IPS-18a (cell line): ENCODE measurements at regions not wholly inside any gene's neighbourhood (a gene's known extent, or its start where the extent isn't known, plus 50 kb on each side); places are given as distances from the start of the nearest gene placed in this dataset.
"Not testable (repeated sequence)": the region's sequence is repeated elsewhere in the genome, so short reads cannot be mapped to it uniquely, and the experiment has no call there.

Experiments
- H3K27ac ChIP-seq: one replicate; pipeline ENCODE4 v1.5.1; 2013; ENCODE audit warnings: low read length
- H3K27me3 ChIP-seq: one replicate; pipeline ENCODE4 v1.6.1; 2013; ENCODE audit warnings: mild to moderate bottlenecking, low read length; ENCODE audit not compliant: control insufficient read depth, insufficient read depth
- H3K36me3 ChIP-seq: one replicate; pipeline ENCODE4 v1.6.1; 2013; ENCODE audit warnings: low read depth, low read length; ENCODE audit not compliant: control insufficient read depth
- H3K4me1 ChIP-seq: one replicate; pipeline ENCODE4 v1.6.1; 2013; ENCODE audit warnings: low read depth, low read length; ENCODE audit not compliant: control insufficient read depth
- H3K4me3 ChIP-seq: one replicate; pipeline ENCODE4 v1.5.1; 2013; ENCODE audit warnings: low read length
- H3K9ac ChIP-seq: one replicate; pipeline ENCODE4 v1.6.1; 2013; ENCODE audit warnings: mild to moderate bottlenecking, low read length, moderate library complexity
- H3K9me3 ChIP-seq: one replicate; pipeline ENCODE4 v1.6.1; 2013; ENCODE audit warnings: low read depth, low read length; ENCODE audit not compliant: control insufficient read depth

DNA sequence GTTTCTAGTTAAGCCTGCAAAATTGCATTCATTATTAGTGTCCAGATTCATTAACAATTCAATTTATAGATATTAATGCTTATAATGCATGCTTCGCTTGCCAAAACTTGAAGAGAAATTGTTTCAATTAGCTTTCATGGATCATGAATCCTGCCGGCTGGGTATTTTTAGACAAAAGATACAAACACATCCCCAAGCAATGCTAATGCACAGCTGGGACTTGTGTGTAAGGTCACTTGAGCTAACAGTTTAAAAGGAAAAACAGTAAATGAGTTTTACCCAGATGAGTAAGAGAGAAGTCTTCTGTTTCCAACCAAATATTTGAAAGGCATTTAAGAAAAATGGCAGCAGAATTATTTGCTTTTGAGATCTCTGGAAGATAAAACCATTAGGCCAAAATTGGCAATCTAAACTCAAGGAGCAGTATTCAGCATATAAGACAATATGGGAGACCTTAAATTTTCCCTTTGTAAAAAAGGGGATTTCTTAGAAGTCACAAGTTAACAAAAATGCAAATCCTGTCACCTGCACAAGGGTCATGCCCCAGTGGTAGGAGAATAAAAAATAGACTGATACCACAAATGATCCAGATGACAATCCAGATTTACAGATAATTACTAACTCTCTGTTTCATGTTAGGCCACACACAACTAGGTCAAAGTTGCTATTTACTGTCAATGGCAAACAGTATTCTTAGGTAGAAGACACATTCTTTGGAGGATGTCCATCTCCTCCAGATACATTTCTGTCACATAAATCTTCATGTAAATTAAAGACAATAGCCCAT, 418.4 kb upstream of the PMFBP1 start:
- Histone ChIP-seq H3K27ac (no peak overlapping the region), H3K27me3 (no peaks in the 10 kb centered on the region), H3K4me1 (peaks cover 3% of the 10 kb centered on the region), H3K9me3 (no peaks in the 10 kb centered on the region), H3K4me3 (no peak overlapping the region), H3K9ac (no peak overlapping the region), H3K36me3 (no peaks in the 10 kb centered on the region)

DNA sequence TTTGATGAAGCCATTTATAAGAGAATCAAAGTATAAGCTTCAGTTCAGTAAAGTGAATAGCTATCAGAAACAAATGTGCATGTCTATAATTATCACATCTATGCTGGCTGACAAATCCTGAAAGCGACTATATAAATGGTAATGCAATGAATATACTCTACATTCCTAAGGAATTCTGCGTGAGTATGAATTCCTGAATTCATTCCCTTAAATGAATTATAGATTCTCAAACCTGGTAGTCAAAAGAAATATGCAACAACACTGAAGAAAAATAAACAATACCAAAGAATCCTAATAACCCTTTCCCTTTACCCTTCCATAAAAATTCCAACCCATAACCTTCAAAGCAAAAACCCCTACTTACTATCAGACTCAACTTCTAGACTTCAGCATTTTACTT, 416.6 kb upstream of the PMFBP1 start:
- no peak overlapping the region for H3K9ac ChIP-seq
- peaks cover 3% of the 10 kb centered on the region for H3K4me1 ChIP-seq
- no peak overlapping the region for H3K4me3 ChIP-seq
- no peaks in the 10 kb centered on the region for H3K9me3 ChIP-seq
- no peaks in the 10 kb centered on the region for H3K27me3 ChIP-seq
- H3K27ac ChIP-seq, result no peak overlapping the region
- H3K36me3 ChIP-seq, result no peaks in the 10 kb centered on the region

- not testable (repeated sequence) for H3K36me3 ChIP-seq, H3K9me3 ChIP-seq, H3K9ac ChIP-seq, H3K27me3 ChIP-seq, H3K27ac ChIP-seq, H3K4me1 ChIP-seq, H3K4me3 ChIP-seq
Measured at GRCh38 chr16:72578061-72578460, 406.1 kb upstream of the PMFBP1 start.

GRCh38 chr16:72576189-72576588, 404.2 kb upstream of the PMFBP1 start:
- Histone ChIP-seq H3K27me3 (no peaks in the 10 kb centered on the region), H3K4me3 (no peak overlapping the region), H3K27ac (no peak overlapping the region), H3K9me3 (no peaks in the 10 kb centered on the region), H3K4me1 (no peaks in the 10 kb centered on the region), H3K36me3 (no peaks in the 10 kb centered on the region), H3K9ac (no peak overlapping the region)

DNA sequence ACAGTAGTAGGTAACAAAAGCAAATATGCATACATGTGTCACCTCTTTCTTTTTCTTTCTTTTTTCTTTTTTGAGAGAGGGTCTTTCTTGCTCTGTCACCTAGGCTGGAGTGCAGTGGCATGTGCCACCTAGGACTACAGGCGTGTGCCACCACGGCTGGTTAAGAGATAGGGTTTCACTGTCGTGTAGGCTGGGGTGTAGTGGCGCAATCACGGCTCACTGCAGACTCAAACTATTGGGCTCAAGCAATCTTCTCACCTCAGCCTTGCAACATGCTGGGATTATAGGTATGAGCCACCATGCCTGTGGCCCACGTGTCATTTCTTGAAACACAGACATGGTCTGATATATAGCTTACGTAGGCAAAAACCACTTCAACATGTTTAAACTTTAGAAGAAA, 397.7 kb upstream of the PMFBP1 start:
- peaks cover 6% of the 10 kb centered on the region for H3K4me1 ChIP-seq
- H3K27ac ChIP-seq, result no peak overlapping the region
- no peak overlapping the region for H3K4me3 ChIP-seq
- no peak overlapping the region for H3K9ac ChIP-seq
- H3K36me3 ChIP-seq, result no peaks in the 10 kb centered on the region
- H3K27me3 ChIP-seq, result no peaks in the 10 kb centered on the region
- no peaks in the 10 kb centered on the region for H3K9me3 ChIP-seq

- no peaks in the 10 kb centered on the region for H3K27me3 ChIP-seq
- no peak overlapping the region for H3K27ac ChIP-seq
- H3K36me3 ChIP-seq, result no peaks in the 10 kb centered on the region
- no peaks in the 10 kb centered on the region for H3K9me3 ChIP-seq
- H3K4me3 ChIP-seq, result no peak overlapping the region
- no peak overlapping the region for H3K9ac ChIP-seq
- peaks cover 6% of the 10 kb centered on the region for H3K4me1 ChIP-seq
Measured at GRCh38 chr16:72568502-72568901, 396.5 kb upstream of the PMFBP1 start.

GRCh38 chr16:72566174-72566573, 394.2 kb upstream of the PMFBP1 start:
- no peaks in the 10 kb centered on the region for H3K36me3 ChIP-seq
- H3K9ac ChIP-seq, result no peak overlapping the region
- peaks cover 6% of the 10 kb centered on the region for H3K4me1 ChIP-seq
- H3K27me3 ChIP-seq, result no peaks in the 10 kb centered on the region
- no peak overlapping the region for H3K27ac ChIP-seq
- H3K9me3 ChIP-seq, result no peaks in the 10 kb centered on the region
- no peak overlapping the region for H3K4me3 ChIP-seq

- Histone ChIP-seq H3K9ac (no peak overlapping the region), H3K4me3 (no peak overlapping the region), H3K27me3 (no peaks in the 10 kb centered on the region), H3K27ac (no peak overlapping the region), H3K9me3 (no peaks in the 10 kb centered on the region), H3K4me1 (peaks cover 6% of the 10 kb centered on the region), H3K36me3 (no peaks in the 10 kb centered on the region)
Measured at GRCh38 chr16:72565106-72565505, 393.2 kb upstream of the PMFBP1 start.

- Histone ChIP-seq H3K4me1 (no peaks in the 10 kb centered on the region), H3K9ac (no peak overlapping the region), H3K27me3 (no peaks in the 10 kb centered on the region), H3K36me3 (no peaks in the 10 kb centered on the region), H3K27ac (no peak overlapping the region), H3K4me3 (no peak overlapping the region), H3K9me3 (no peaks in the 10 kb centered on the region)
Measured at GRCh38 chr16:72560617-72561016, 388.7 kb upstream of the PMFBP1 start.

DNA sequence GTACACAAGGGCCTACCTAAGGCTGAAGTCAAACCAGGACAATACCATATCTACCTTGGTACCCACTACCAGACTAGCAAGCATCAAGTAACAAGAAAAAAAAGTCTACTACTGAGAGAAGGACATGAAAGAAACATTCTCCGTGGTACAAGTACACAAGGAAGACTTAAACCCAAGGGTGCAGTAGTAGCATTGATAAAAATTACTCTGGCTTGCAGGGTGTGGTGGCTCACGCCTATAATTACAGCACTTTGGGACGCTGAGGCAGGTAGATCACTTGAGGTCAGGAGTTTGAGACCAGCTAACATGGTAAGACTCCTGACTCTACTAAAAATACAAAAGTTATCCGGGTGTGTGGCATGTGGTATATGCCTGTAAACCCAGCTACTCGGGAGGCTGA, 386.5 kb upstream of the PMFBP1 start:
- Histone ChIP-seq H3K27ac (no peak overlapping the region), H3K4me1 (no peaks in the 10 kb centered on the region), H3K4me3 (no peak overlapping the region), H3K27me3 (no peaks in the 10 kb centered on the region), H3K9ac (no peak overlapping the region), H3K36me3 (no peaks in the 10 kb centered on the region), H3K9me3 (no peaks in the 10 kb centered on the region)

DNA sequence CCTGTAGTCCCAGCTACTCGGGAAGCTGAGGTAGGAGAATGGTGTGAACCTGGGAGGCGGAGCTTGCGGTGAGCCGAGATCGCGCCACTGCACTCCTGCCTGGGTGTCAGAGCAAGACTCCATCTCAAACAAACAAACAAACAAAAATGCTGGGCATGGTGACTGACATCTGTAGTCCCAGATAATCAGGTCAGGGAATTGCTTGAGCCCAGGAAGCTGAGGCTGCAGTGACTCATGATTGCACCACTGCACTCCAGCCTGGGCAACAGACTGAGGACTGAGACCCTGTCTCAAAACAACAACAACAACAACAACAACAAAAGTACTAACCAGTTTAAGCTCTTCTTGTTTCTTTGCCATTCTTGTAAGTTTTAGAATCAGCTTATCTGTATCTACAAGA, 383.0 kb upstream of the PMFBP1 start:
- H3K27ac ChIP-seq, result no peak overlapping the region
- H3K36me3 ChIP-seq, result no peaks in the 10 kb centered on the region
- H3K4me1 ChIP-seq, result no peaks in the 10 kb centered on the region
- H3K9me3 ChIP-seq, result no peaks in the 10 kb centered on the region
- no peaks in the 10 kb centered on the region for H3K27me3 ChIP-seq
- H3K4me3 ChIP-seq, result no peak overlapping the region
- no peak overlapping the region for H3K9ac ChIP-seq

- Histone ChIP-seq H3K9ac (no peak overlapping the region), H3K4me3 (no peak overlapping the region), H3K36me3 (no peaks in the 10 kb centered on the region), H3K4me1 (no peaks in the 10 kb centered on the region), H3K27me3 (no peaks in the 10 kb centered on the region), H3K27ac (no peak overlapping the region), H3K9me3 (no peaks in the 10 kb centered on the region)
Measured at GRCh38 chr16:72552654-72553053, 380.7 kb upstream of the PMFBP1 start.
